ENCODE measurements at regions not wholly inside any gene's neighbourhood (a gene's known extent, or its start where the extent isn't known, plus 50 kb on each side); places are given as distances from the start of the nearest gene placed in this dataset.

GRCh38 chr5:120137582-120137981, 326.5 kb upstream of the PRR16 start:
- DNase-seq = no peak
- H3K9me3 ChIP-seq (ENCODE audit: insufficient read depth, low read depth, low read length) = no peaks in the 10 kb centered on the region
- no peaks in the 10 kb centered on the region for H3K27me3 ChIP-seq (ENCODE audit: insufficient read depth, low read length)
- H4K8ac ChIP-seq (ENCODE audit: low read depth, low read length) = no peak overlapping the region
- H3K4me2 ChIP-seq (ENCODE audit: low read length) = no peak overlapping the region
- no peak overlapping the region for H3K4ac ChIP-seq (ENCODE audit: low read depth, low read length)
- no peak overlapping the region for H4K91ac ChIP-seq (ENCODE audit: low read depth, low read length)
- no peak overlapping the region for H3K18ac ChIP-seq (ENCODE audit: low read length)
- no peaks in the 10 kb centered on the region for H3K79me1 ChIP-seq (ENCODE audit: low read length)
- no peak overlapping the region for H2AFZ ChIP-seq (ENCODE audit: insufficient read depth, low read length, poor library complexity)
- peaks cover 0 to 2% of the 10 kb centered on the region in 2 experiments for H3K4me1 ChIP-seq (ENCODE audit: control insufficient read depth in 1 of 2, insufficient read depth in 2 of 2, low read length in 2 of 2)
- H3K9ac ChIP-seq (ENCODE audit: low read length) = no peak overlapping the region
- no peak overlapping the region for H2BK5ac ChIP-seq (ENCODE audit: low read depth, low read length, poor library complexity)
- no CpG with 5 or more reads among the region's 2 CpGs for WGBS (ENCODE audit: extremely low coverage, insufficient coverage, insufficient read length)
- H2BK120ac ChIP-seq (ENCODE audit: insufficient read depth, low read length, poor library complexity) = no peak overlapping the region
- H3K14ac ChIP-seq (ENCODE audit: low read length) = no peak overlapping the region
- H2BK12ac ChIP-seq (ENCODE audit: low read length) = no peak overlapping the region
- no peaks in the 10 kb centered on the region for H3K79me2 ChIP-seq (ENCODE audit: control insufficient read depth, insufficient read depth, low read length, poor library complexity)
- H3K4me3 ChIP-seq (ENCODE audit: low read depth, low read length) = no peak overlapping the region
- no peak overlapping the region for H2AK5ac ChIP-seq (ENCODE audit: low read length)
- no peak overlapping the region for H3K23ac ChIP-seq (ENCODE audit: low read length)
- H4K12ac ChIP-seq (ENCODE audit: low read depth, low read length) = no peak overlapping the region
- H3K27ac ChIP-seq (ENCODE audit: low read depth, low read length) = no peak overlapping the region
- H3K36me3 ChIP-seq (ENCODE audit: control insufficient read depth in 1 of 2, insufficient read depth in 2 of 2, low read length in 2 of 2) = no peaks in the 10 kb centered on the region

GRCh38 chr5:120139039-120139438, 325.1 kb upstream of the PRR16 start:
- Histone ChIP-seq H3K4me2 (ENCODE audit: low read length) (no peak overlapping the region), H3K36me3 (ENCODE audit: control insufficient read depth in 1 of 2, insufficient read depth in 2 of 2, low read length in 2 of 2) (no peaks in the 10 kb centered on the region), H3K9ac (ENCODE audit: low read length) (no peak overlapping the region), H4K91ac (ENCODE audit: low read depth, low read length) (no peak overlapping the region), H3K27me3 (ENCODE audit: insufficient read depth, low read length) (no peaks in the 10 kb centered on the region), H3K79me1 (ENCODE audit: low read length) (no peaks in the 10 kb centered on the region), H3K4ac (ENCODE audit: low read depth, low read length) (no peak overlapping the region), H3K4me3 (ENCODE audit: low read depth, low read length) (no peak overlapping the region), H2AFZ (ENCODE audit: insufficient read depth, low read length, poor library complexity) (no peak overlapping the region), H3K27ac (ENCODE audit: low read depth, low read length) (no peak overlapping the region), H3K9me3 (ENCODE audit: insufficient read depth, low read depth, low read length) (no peaks in the 10 kb centered on the region), H2BK5ac (ENCODE audit: low read depth, low read length, poor library complexity) (no peak overlapping the region), H3K14ac (ENCODE audit: low read length) (no peak overlapping the region), H3K23ac (ENCODE audit: low read length) (no peak overlapping the region), H4K12ac (ENCODE audit: low read depth, low read length) (no peak overlapping the region), H4K8ac (ENCODE audit: low read depth, low read length) (no peak overlapping the region), H2BK120ac (ENCODE audit: insufficient read depth, low read length, poor library complexity) (no peak overlapping the region), H3K18ac (ENCODE audit: low read length) (no peak overlapping the region), H2BK12ac (ENCODE audit: low read length) (no peak overlapping the region), H3K79me2 (ENCODE audit: control insufficient read depth, insufficient read depth, low read length, poor library complexity) (no peaks in the 10 kb centered on the region), H3K4me1 (ENCODE audit: control insufficient read depth in 1 of 2, insufficient read depth in 2 of 2, low read length in 2 of 2) (peaks cover 0 to 2% of the 10 kb centered on the region in 2 experiments), H2AK5ac (ENCODE audit: low read length) (no peak overlapping the region)
- no CpG with 5 or more reads among the region's 2 CpGs for WGBS (ENCODE audit: extremely low coverage, insufficient coverage, insufficient read length)
- peak; percentile 72 to 98 for DNase-seq

- H3K4me2 ChIP-seq (ENCODE audit: low read length) = no peak overlapping the region
- no peak overlapping the region for H3K14ac ChIP-seq (ENCODE audit: low read length)
- no peak overlapping the region for H3K4ac ChIP-seq (ENCODE audit: low read depth, low read length)
- no peak for DNase-seq
- no peak overlapping the region for H4K12ac ChIP-seq (ENCODE audit: low read depth, low read length)
- H3K27me3 ChIP-seq (ENCODE audit: insufficient read depth, low read length) = no peaks in the 10 kb centered on the region
- no peak overlapping the region for H3K27ac ChIP-seq (ENCODE audit: low read depth, low read length)
- H3K18ac ChIP-seq (ENCODE audit: low read length) = no peak overlapping the region
- WGBS (ENCODE audit: extremely low coverage, insufficient coverage, insufficient read length) = no CpG with 5 or more reads among the region's 1 CpG
- H2BK12ac ChIP-seq (ENCODE audit: low read length) = no peak overlapping the region
- no peak overlapping the region for H3K9ac ChIP-seq (ENCODE audit: low read length)
- no peak overlapping the region for H4K91ac ChIP-seq (ENCODE audit: low read depth, low read length)
- H3K79me1 ChIP-seq (ENCODE audit: low read length) = no peaks in the 10 kb centered on the region
- H2AK5ac ChIP-seq (ENCODE audit: low read length) = no peak overlapping the region
- H4K8ac ChIP-seq (ENCODE audit: low read depth, low read length) = no peak overlapping the region
- no peaks in the 10 kb centered on the region for H3K36me3 ChIP-seq (ENCODE audit: control insufficient read depth in 1 of 2, insufficient read depth in 2 of 2, low read length in 2 of 2)
- peaks cover 0 to 2% of the 10 kb centered on the region in 2 experiments for H3K4me1 ChIP-seq (ENCODE audit: control insufficient read depth in 1 of 2, insufficient read depth in 2 of 2, low read length in 2 of 2)
- no peak overlapping the region for H3K4me3 ChIP-seq (ENCODE audit: low read depth, low read length)
- H3K23ac ChIP-seq (ENCODE audit: low read length) = no peak overlapping the region
- H2AFZ ChIP-seq (ENCODE audit: insufficient read depth, low read length, poor library complexity) = no peak overlapping the region
- H2BK5ac ChIP-seq (ENCODE audit: low read depth, low read length, poor library complexity) = no peak overlapping the region
- no peaks in the 10 kb centered on the region for H3K79me2 ChIP-seq (ENCODE audit: control insufficient read depth, insufficient read depth, low read length, poor library complexity)
- no peak overlapping the region for H2BK120ac ChIP-seq (ENCODE audit: insufficient read depth, low read length, poor library complexity)
- H3K9me3 ChIP-seq (ENCODE audit: insufficient read depth, low read depth, low read length) = peaks cover 6% of the 10 kb centered on the region
Measured at GRCh38 chr5:120140501-120140900, 323.6 kb upstream of the PRR16 start.

GRCh38 chr5:120141076-120141475, 323.0 kb upstream of the PRR16 start:
- Histone ChIP-seq H3K9me3 (ENCODE audit: insufficient read depth, low read depth, low read length) (peaks cover 6% of the 10 kb centered on the region), H3K27me3 (ENCODE audit: insufficient read depth, low read length) (no peaks in the 10 kb centered on the region), H3K79me2 (ENCODE audit: control insufficient read depth, insufficient read depth, low read length, poor library complexity) (no peaks in the 10 kb centered on the region), H2BK120ac (ENCODE audit: insufficient read depth, low read length, poor library complexity) (no peak overlapping the region), H4K91ac (ENCODE audit: low read depth, low read length) (no peak overlapping the region), H3K4me3 (ENCODE audit: low read depth, low read length) (no peak overlapping the region), H3K18ac (ENCODE audit: low read length) (no peak overlapping the region), H3K79me1 (ENCODE audit: low read length) (no peaks in the 10 kb centered on the region), H3K4me1 (ENCODE audit: control insufficient read depth in 1 of 2, insufficient read depth in 2 of 2, low read length in 2 of 2) (peaks cover 0 to 2% of the 10 kb centered on the region in 2 experiments), H3K4me2 (ENCODE audit: low read length) (no peak overlapping the region), H2AK5ac (ENCODE audit: low read length) (no peak overlapping the region), H3K14ac (ENCODE audit: low read length) (no peak overlapping the region), H2AFZ (ENCODE audit: insufficient read depth, low read length, poor library complexity) (no peak overlapping the region), H4K8ac (ENCODE audit: low read depth, low read length) (no peak overlapping the region), H2BK5ac (ENCODE audit: low read depth, low read length, poor library complexity) (no peak overlapping the region), H3K9ac (ENCODE audit: low read length) (no peak overlapping the region), H2BK12ac (ENCODE audit: low read length) (no peak overlapping the region), H4K12ac (ENCODE audit: low read depth, low read length) (no peak overlapping the region), H3K23ac (ENCODE audit: low read length) (no peak overlapping the region), H3K4ac (ENCODE audit: low read depth, low read length) (no peak overlapping the region), H3K27ac (ENCODE audit: low read depth, low read length) (no peak overlapping the region), H3K36me3 (ENCODE audit: control insufficient read depth in 1 of 2, insufficient read depth in 2 of 2, low read length in 2 of 2) (no peaks in the 10 kb centered on the region)
- WGBS (ENCODE audit: extremely low coverage, insufficient coverage, insufficient read length) = no CpG with 5 or more reads among the region's 2 CpGs
- no peak for DNase-seq

All from trophoblast cell (in vitro differentiated cells and primary cell).